Liver (tissue), 8 donors: ENCODE measurements at regions not wholly inside any gene's neighbourhood (a gene's known extent, or its start where the extent isn't known, plus 50 kb on each side); places are given as distances from the start of the nearest gene placed in this dataset.

ENCODE experiments used
- DNase-seq: peaks from one replicate; pipeline ENCODE4 v3.0.0-alpha.2; 2017; ENCODE audit warnings: low spot score
- H3K27ac ChIP-seq, 2 donors: one replicate each; pipeline ENCODE4 v1.7.0; 2013; ENCODE audit warnings: inconsistent platforms in 2 of 2, low read length in 2 of 2, control low read depth in 1 of 2, low read depth in 1 of 2, mild to moderate bottlenecking in 1 of 2
- H3K27me3 ChIP-seq, 4 donors: one replicate each; pipeline versions ENCODE4 v1.6.1 to v1.7.0; 2013; ENCODE audit warnings: low read length in 3 of 4, inconsistent platforms in 1 of 4, mild to moderate bottlenecking in 1 of 4, moderate library complexity in 1 of 4; ENCODE audit not compliant: control insufficient read depth in 4 of 4, insufficient read depth in 4 of 4
- H3K36me3 ChIP-seq, 4 donors: one replicate each; pipeline versions ENCODE4 v1.6.1 to v1.7.0; 2013; ENCODE audit warnings: low read length in 3 of 4, mild to moderate bottlenecking in 3 of 4, low read depth in 1 of 4, moderate library complexity in 1 of 4; ENCODE audit not compliant: control insufficient read depth in 4 of 4, insufficient read depth in 3 of 4
- H3K4me1 ChIP-seq, 4 donors: one replicate each; pipeline versions ENCODE4 v1.6.1 to v1.7.0; 2013; ENCODE audit warnings: low read length in 3 of 4, mild to moderate bottlenecking in 3 of 4, moderate library complexity in 1 of 4; ENCODE audit not compliant: control insufficient read depth in 4 of 4, insufficient read depth in 4 of 4
- H3K4me3 ChIP-seq, 3 donors: one replicate each; pipeline versions ENCODE4 v1.6.1 to v1.7.0; 2013; ENCODE audit warnings: low read length in 3 of 3, control low read depth in 1 of 3, low read depth in 1 of 3, mild to moderate bottlenecking in 1 of 3
- H3K9ac ChIP-seq, 2 donors: one replicate each; pipeline ENCODE4 v1.7.0; 2013; ENCODE audit warnings: low read length in 2 of 2, mild to moderate bottlenecking in 2 of 2, moderate library complexity in 2 of 2, control low read depth in 1 of 2, low read depth in 1 of 2
- H3K9me3 ChIP-seq, 4 donors: one replicate each; pipeline versions ENCODE4 v1.6.1 to v1.7.0; 2013; ENCODE audit warnings: low read length in 3 of 4; ENCODE audit not compliant: control insufficient read depth in 4 of 4
- EGR1 ChIP-seq, 2 donors: IDR thresholded peaks; 2 replicates each; pipeline ENCODE4 v1.6.1; 2016 to 2018; ENCODE audit warnings: antibody characterized with exemption in 2 of 2, low read depth in 2 of 2
- FOXA1 ChIP-seq: IDR thresholded peaks from 2 replicates; pipeline ENCODE4 v1.6.1; 2016; ENCODE audit warnings: antibody characterized with exemption
- FOXA2 ChIP-seq: IDR thresholded peaks from 2 replicates; pipeline ENCODE4 v1.6.1; 2016; ENCODE audit warnings: antibody characterized with exemption
- GABPA ChIP-seq, 2 donors: IDR thresholded peaks in 1 of 2; conservative IDR thresholded peaks in 1 of 2; 2 replicates each; pipeline ENCODE4 v1.6.1; 2016; ENCODE audit warnings: antibody characterized with exemption in 2 of 2, mild to moderate bottlenecking in 1 of 2, moderate library complexity in 1 of 2
- HNF4A ChIP-seq, 2 donors: conservative IDR thresholded peaks; 2 replicates each; pipeline ENCODE4 v1.6.1; 2016; ENCODE audit warnings: antibody characterized with exemption in 2 of 2, mild to moderate bottlenecking in 2 of 2
- HNF4G ChIP-seq: IDR thresholded peaks from 2 replicates; pipeline ENCODE4 v1.6.1; 2016; ENCODE audit warnings: antibody characterized with exemption
- JUND ChIP-seq, 2 donors: IDR thresholded peaks; 2 replicates each; pipeline ENCODE4 v1.6.1; 2016; ENCODE audit warnings: antibody characterized with exemption in 2 of 2
- NR2F2 ChIP-seq: IDR thresholded peaks from 2 replicates; pipeline ENCODE4 v1.6.1; 2016; ENCODE audit warnings: antibody characterized with exemption
- RAD21 ChIP-seq, 2 donors: IDR thresholded peaks; 2 replicates each; pipeline ENCODE4 v1.6.1; 2016; ENCODE audit warnings: antibody characterized with exemption in 2 of 2, mild to moderate bottlenecking in 2 of 2
- RXRA ChIP-seq, 2 donors: IDR thresholded peaks; 2 replicates each; pipeline ENCODE4 v1.6.1; 2017 to 2018; ENCODE audit warnings: antibody characterized with exemption in 2 of 2, mild to moderate bottlenecking in 1 of 2
- SP1 ChIP-seq: IDR thresholded peaks from 2 replicates; pipeline ENCODE4 v1.6.1; 2018; ENCODE audit warnings: antibody characterized with exemption, mild to moderate bottlenecking
- TAF1 ChIP-seq: conservative IDR thresholded peaks from 2 replicates; pipeline ENCODE4 v1.6.1; 2016; ENCODE audit warnings: antibody characterized with exemption, mild to moderate bottlenecking
- YY1 ChIP-seq: IDR thresholded peaks from 2 replicates; pipeline ENCODE4 v1.6.1; 2016; ENCODE audit warnings: antibody characterized with exemption, mild to moderate bottlenecking
- WGBS: extraction: QIAGEN DNeasy Blood & Tissue Kit; methylation state at CpG from one replicate; pipeline ENCODE4 v1.1.7; 2013; 5-methylcytosine and 5-hydroxymethylcytosine counted together
- TF ChIP-seq, protein P1 (sequence below): IDR thresholded peaks from 2 replicates; pipeline ENCODE4 v1.6.1; 2016; ENCODE audit warnings: antibody characterized with exemption
- TF ChIP-seq, protein P2 (sequence below): IDR thresholded peaks from 2 replicates; pipeline ENCODE4 v1.6.1; 2016; ENCODE audit warnings: antibody characterized with exemption
- TF ChIP-seq, protein P3 (sequence below): fragments of 150-350 bp; IDR thresholded peaks from 2 replicates; pipeline ENCODE4 v1.5.1; 2017; ENCODE audit warnings: improper control_type of control experiment, low read depth, low read length; ENCODE audit not compliant: missing input control
- TF ChIP-seq, protein P4 (sequence below): IDR thresholded peaks from 2 replicates; pipeline ENCODE4 v1.6.1; 2016; ENCODE audit warnings: antibody characterized with exemption, mild to moderate bottlenecking
- TF ChIP-seq, protein P5 (sequence below): IDR thresholded peaks from 2 replicates; pipeline ENCODE4 v1.6.1; 2016; ENCODE audit warnings: antibody characterized with exemption
- donor health status: healthy.
- donor health status: healthy.
- donor health status: healthy.
- donor health status: healthy.
- donor health status: healthy.

DNA sequence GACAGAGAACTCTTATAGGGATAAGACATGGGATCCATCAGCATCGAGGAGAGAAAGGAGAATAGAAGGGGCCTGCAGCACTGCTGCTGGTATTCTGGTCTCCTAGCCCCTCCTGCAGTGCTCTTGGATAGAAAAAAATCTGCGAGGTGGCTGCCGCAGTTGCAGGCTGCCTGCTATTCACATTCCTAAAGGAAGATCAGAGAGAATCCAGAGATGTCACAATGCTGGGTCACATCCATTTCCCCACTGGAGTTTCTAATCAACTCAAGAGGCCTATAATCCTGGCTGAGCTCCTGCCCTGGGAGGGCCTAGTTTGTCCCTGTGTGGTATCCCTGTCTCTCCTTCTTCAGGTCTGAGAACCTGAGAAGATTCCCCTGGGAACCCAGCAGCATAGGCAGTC lies 357.8 kb downstream of the MAFB start:
- no peaks in the 10 kb centered on the region for H3K4me1 ChIP-seq
- no peaks in the 10 kb centered on the region for H3K27me3 ChIP-seq
- no peak overlapping the region for H3K27ac ChIP-seq
- no peak overlapping the region for H3K9ac ChIP-seq
- no peaks in the 10 kb centered on the region for H3K36me3 ChIP-seq
- no peak overlapping the region for H3K4me3 ChIP-seq
- WGBS = 89% methylated on average over 3 of the region's 3 CpGs
- no peak for DNase-seq
- no peaks in the 10 kb centered on the region for H3K9me3 ChIP-seq
- TF ChIP-seq TAF1 (no peak), GABPA (IDR thresholded peaks at IDR 0.05 in 1 of 2, conservative IDR thresholded peaks at IDR 0.05 in 1 of 2) (no peak), EGR1 (IDR thresholded peaks at IDR 0.05; ENCODE audit: low read depth in 2 of 2) (no peak), YY1 (no peak), RXRA (IDR thresholded peaks at IDR 0.05) (no peak)
- TF ChIP-seq, protein P1, sequence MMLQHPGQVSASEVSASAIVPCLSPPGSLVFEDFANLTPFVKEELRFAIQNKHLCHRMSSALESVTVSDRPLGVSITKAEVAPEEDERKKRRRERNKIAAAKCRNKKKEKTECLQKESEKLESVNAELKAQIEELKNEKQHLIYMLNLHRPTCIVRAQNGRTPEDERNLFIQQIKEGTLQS = no peak
- TF ChIP-seq, protein P2, sequence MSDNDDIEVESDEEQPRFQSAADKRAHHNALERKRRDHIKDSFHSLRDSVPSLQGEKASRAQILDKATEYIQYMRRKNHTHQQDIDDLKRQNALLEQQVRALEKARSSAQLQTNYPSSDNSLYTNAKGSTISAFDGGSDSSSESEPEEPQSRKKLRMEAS = no peak
- TF ChIP-seq, protein P3, sequence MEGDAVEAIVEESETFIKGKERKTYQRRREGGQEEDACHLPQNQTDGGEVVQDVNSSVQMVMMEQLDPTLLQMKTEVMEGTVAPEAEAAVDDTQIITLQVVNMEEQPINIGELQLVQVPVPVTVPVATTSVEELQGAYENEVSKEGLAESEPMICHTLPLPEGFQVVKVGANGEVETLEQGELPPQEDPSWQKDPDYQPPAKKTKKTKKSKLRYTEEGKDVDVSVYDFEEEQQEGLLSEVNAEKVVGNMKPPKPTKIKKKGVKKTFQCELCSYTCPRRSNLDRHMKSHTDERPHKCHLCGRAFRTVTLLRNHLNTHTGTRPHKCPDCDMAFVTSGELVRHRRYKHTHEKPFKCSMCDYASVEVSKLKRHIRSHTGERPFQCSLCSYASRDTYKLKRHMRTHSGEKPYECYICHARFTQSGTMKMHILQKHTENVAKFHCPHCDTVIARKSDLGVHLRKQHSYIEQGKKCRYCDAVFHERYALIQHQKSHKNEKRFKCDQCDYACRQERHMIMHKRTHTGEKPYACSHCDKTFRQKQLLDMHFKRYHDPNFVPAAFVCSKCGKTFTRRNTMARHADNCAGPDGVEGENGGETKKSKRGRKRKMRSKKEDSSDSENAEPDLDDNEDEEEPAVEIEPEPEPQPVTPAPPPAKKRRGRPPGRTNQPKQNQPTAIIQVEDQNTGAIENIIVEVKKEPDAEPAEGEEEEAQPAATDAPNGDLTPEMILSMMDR = no peak

DNA sequence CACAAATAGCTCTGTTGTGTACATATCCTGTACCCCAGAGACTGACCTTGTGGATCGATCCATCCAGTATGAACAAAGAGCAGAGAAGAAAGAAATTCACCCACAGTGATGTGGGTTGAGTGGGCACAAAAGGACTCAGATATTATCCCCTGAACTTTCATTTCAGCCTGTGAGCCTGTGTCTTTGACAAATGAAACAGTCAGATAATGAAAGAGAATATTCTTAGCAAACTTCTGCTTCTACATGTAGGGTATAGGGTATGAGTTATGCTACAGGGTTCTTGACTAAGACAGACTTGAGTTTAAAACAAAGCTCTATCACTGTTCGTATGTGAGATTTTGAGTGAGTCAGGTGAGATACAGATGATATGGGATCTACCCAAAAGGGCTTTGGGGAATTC lies 359.7 kb downstream of the MAFB start:
- Histone ChIP-seq H3K4me3 (no peak overlapping the region), H3K9ac (no peak overlapping the region), H3K27ac (no peak overlapping the region), H3K27me3 (no peaks in the 10 kb centered on the region), H3K4me1 (peaks cover 0 to 3% (median 0%) of the 10 kb centered on the region in 4 donors), H3K36me3 (no peaks in the 10 kb centered on the region), H3K9me3 (no peaks in the 10 kb centered on the region)
- no peak for DNase-seq
- TF ChIP-seq RXRA (IDR thresholded peaks at IDR 0.05) = no peak
- no peak for TF ChIP-seq FOXA1
- TF ChIP-seq EGR1 (IDR thresholded peaks at IDR 0.05; ENCODE audit: low read depth in 2 of 2) = no peak
- TF ChIP-seq RAD21 (IDR thresholded peaks at IDR 0.05) = no peak
- TF ChIP-seq HNF4A (conservative IDR thresholded peaks at IDR 0.05) = no peak
- TF ChIP-seq, protein P2 = no peak
- no peak for TF ChIP-seq GABPA (IDR thresholded peaks at IDR 0.05 in 1 of 2, conservative IDR thresholded peaks at IDR 0.05 in 1 of 2)
- TF ChIP-seq, protein P3 = no peak
- TF ChIP-seq FOXA2 = no peak
- no peak for TF ChIP-seq NR2F2
- no peak for TF ChIP-seq HNF4G
- TF ChIP-seq, protein P4, sequence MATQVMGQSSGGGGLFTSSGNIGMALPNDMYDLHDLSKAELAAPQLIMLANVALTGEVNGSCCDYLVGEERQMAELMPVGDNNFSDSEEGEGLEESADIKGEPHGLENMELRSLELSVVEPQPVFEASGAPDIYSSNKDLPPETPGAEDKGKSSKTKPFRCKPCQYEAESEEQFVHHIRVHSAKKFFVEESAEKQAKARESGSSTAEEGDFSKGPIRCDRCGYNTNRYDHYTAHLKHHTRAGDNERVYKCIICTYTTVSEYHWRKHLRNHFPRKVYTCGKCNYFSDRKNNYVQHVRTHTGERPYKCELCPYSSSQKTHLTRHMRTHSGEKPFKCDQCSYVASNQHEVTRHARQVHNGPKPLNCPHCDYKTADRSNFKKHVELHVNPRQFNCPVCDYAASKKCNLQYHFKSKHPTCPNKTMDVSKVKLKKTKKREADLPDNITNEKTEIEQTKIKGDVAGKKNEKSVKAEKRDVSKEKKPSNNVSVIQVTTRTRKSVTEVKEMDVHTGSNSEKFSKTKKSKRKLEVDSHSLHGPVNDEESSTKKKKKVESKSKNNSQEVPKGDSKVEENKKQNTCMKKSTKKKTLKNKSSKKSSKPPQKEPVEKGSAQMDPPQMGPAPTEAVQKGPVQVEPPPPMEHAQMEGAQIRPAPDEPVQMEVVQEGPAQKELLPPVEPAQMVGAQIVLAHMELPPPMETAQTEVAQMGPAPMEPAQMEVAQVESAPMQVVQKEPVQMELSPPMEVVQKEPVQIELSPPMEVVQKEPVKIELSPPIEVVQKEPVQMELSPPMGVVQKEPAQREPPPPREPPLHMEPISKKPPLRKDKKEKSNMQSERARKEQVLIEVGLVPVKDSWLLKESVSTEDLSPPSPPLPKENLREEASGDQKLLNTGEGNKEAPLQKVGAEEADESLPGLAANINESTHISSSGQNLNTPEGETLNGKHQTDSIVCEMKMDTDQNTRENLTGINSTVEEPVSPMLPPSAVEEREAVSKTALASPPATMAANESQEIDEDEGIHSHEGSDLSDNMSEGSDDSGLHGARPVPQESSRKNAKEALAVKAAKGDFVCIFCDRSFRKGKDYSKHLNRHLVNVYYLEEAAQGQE = no peak
- no peak for TF ChIP-seq YY1
- TF ChIP-seq TAF1 = no peak
- TF ChIP-seq SP1 = no peak
- TF ChIP-seq JUND (IDR thresholded peaks at IDR 0.05) = no peak
- TF ChIP-seq, protein P1 = no peak
- TF ChIP-seq, protein P5, sequence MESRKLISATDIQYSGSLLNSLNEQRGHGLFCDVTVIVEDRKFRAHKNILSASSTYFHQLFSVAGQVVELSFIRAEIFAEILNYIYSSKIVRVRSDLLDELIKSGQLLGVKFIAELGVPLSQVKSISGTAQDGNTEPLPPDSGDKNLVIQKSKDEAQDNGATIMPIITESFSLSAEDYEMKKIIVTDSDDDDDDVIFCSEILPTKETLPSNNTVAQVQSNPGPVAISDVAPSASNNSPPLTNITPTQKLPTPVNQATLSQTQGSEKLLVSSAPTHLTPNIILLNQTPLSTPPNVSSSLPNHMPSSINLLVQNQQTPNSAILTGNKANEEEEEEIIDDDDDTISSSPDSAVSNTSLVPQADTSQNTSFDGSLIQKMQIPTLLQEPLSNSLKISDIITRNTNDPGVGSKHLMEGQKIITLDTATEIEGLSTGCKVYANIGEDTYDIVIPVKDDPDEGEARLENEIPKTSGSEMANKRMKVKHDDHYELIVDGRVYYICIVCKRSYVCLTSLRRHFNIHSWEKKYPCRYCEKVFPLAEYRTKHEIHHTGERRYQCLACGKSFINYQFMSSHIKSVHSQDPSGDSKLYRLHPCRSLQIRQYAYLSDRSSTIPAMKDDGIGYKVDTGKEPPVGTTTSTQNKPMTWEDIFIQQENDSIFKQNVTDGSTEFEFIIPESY = no peak
- WGBS = 73% methylated on average over 2 of the region's 2 CpGs
